SK-N-SH treated with all-trans-retinoic acid at 6 μM for 48 hours (cell line): ENCODE measurements at regions not wholly inside any gene's neighbourhood (a gene's known extent, or its start where the extent isn't known, plus 50 kb on each side); places are given as distances from the start of the nearest gene placed in this dataset.

Source experiments
- ATAC-seq: fragments of 200-7000 bp; cut with Tn5 transposase; 3 replicates; pipeline ENCODE4 v1.9.1; 2020; ENCODE audit warnings: mild to moderate bottlenecking, moderate library complexity
- ARNTL ChIP-seq: fragments of 450-650 bp; formaldehyde crosslinking; IDR thresholded peaks from 2 replicates; pipeline ENCODE4 v1.5.0; 2020; ENCODE audit warnings: low read depth, mild to moderate bottlenecking, moderate library complexity, borderline replicate concordance
- BACH2 ChIP-seq: fragments of 250-450 bp; sonication (Bioruptor Pico); IDR thresholded peaks from 2 replicates; pipeline ENCODE4 v1.9.0; 2021; ENCODE audit warnings: mild to moderate bottlenecking, borderline replicate concordance
- CREB5 ChIP-seq: fragments of 250-450 bp; sonication (Bioruptor Pico); IDR thresholded peaks from 2 replicates; pipeline ENCODE4 v1.5.1; 2020; ENCODE audit warnings: low read depth, mild to moderate bottlenecking, moderate library complexity
- CSDC2 ChIP-seq: fragments of 250-450 bp; sonication (Bioruptor Pico); IDR thresholded peaks from 2 replicates; pipeline ENCODE4 v1.5.0; 2020; ENCODE audit warnings: mild to moderate bottlenecking, moderate library complexity
- CSRNP3 ChIP-seq: fragments of 250-450 bp; sonication (Bioruptor Pico); IDR thresholded peaks from 2 replicates; pipeline ENCODE4 v1.5.1; 2021; ENCODE audit warnings: mild to moderate bottlenecking, moderate library complexity
- ESRRG ChIP-seq: fragments of 250-450 bp; sonication (Bioruptor Pico); IDR thresholded peaks from 2 replicates; pipeline ENCODE4 v1.6.1; 2021; ENCODE audit warnings: mild to moderate bottlenecking
- GLIS3 ChIP-seq: fragments of 250-450 bp; sonication (Bioruptor Pico); IDR thresholded peaks from 2 replicates; pipeline ENCODE4 v1.5.0; 2020; ENCODE audit warnings: mild to moderate bottlenecking, moderate library complexity
- ISL1 ChIP-seq: fragments of 250-450 bp; sonication (Bioruptor Pico); IDR thresholded peaks from 2 replicates; pipeline ENCODE4 v2.1.2; 2022; ENCODE audit warnings: mild to moderate bottlenecking, moderate library complexity
- OSR1 ChIP-seq: fragments of 250-450 bp; sonication (Bioruptor Pico); IDR thresholded peaks from 2 replicates; pipeline ENCODE4 v1.8.0; 2022; ENCODE audit warnings: moderate library complexity, mild to moderate bottlenecking, inconsistent platforms
- PATZ1 ChIP-seq: fragments of 250-450 bp; sonication (Bioruptor Pico); IDR thresholded peaks from 2 replicates; pipeline ENCODE4 v1.8.0; 2020; ENCODE audit warnings: mild to moderate bottlenecking, moderate library complexity, borderline replicate concordance
- POU6F1 ChIP-seq: fragments of 250-450 bp; sonication (Bioruptor Pico); IDR thresholded peaks from 2 replicates; pipeline ENCODE4 v1.8.0; 2021; ENCODE audit warnings: low read depth, mild to moderate bottlenecking, moderate library complexity, borderline replicate concordance
- PPARA ChIP-seq: fragments of 250-450 bp; sonication (Bioruptor Pico); IDR thresholded peaks from 2 replicates; pipeline ENCODE4 v1.5.0; 2020; ENCODE audit warnings: mild to moderate bottlenecking, borderline replicate concordance
- SNAI2 ChIP-seq: fragments of 250-450 bp; sonication (Bioruptor Pico); IDR thresholded peaks from 2 replicates; pipeline ENCODE4 v1.5.0; 2020; ENCODE audit warnings: mild to moderate bottlenecking, moderate library complexity
- TCF4 ChIP-seq: fragments of 250-450 bp; sonication (Bioruptor Pico); IDR thresholded peaks from 2 replicates; pipeline ENCODE4 v1.8.0; 2021; ENCODE audit warnings: mild to moderate bottlenecking, moderate library complexity, borderline replicate concordance
- TOX ChIP-seq: fragments of 250-450 bp; sonication (Bioruptor Pico); IDR thresholded peaks from 2 replicates; pipeline ENCODE4 v1.8.0; 2021; ENCODE audit warnings: mild to moderate bottlenecking, moderate library complexity, borderline replicate concordance
- TSHZ2 ChIP-seq: fragments of 250-450 bp; sonication (Bioruptor Pico); IDR thresholded peaks from 2 replicates; pipeline ENCODE4 v1.5.0; 2020; ENCODE audit warnings: mild to moderate bottlenecking, moderate library complexity
- ZFP3 ChIP-seq: fragments of 250-450 bp; sonication (Bioruptor Pico); IDR thresholded peaks from 2 replicates; pipeline ENCODE4 v1.5.0; 2020; ENCODE audit warnings: mild to moderate bottlenecking, moderate library complexity
- ZFP30 ChIP-seq: fragments of 450-650 bp; formaldehyde crosslinking; IDR thresholded peaks from 2 replicates; pipeline ENCODE4 v1.5.0; 2022; ENCODE audit warnings: mild to moderate bottlenecking, moderate library complexity
- ZNF565 ChIP-seq: fragments of 450-650 bp; formaldehyde crosslinking; conservative IDR thresholded peaks from 2 replicates; pipeline ENCODE4 v1.5.0; 2020; ENCODE audit warnings: low read depth, mild to moderate bottlenecking, moderate library complexity
- ZNF70 ChIP-seq: fragments of 450-650 bp; formaldehyde crosslinking; IDR thresholded peaks from 2 replicates; pipeline ENCODE4 v1.5.0; 2020; ENCODE audit warnings: mild to moderate bottlenecking, moderate library complexity
- ZNF8 ChIP-seq: fragments of 450-650 bp; formaldehyde crosslinking; IDR thresholded peaks from 2 replicates; pipeline ENCODE4 v1.5.0; 2020; ENCODE audit warnings: mild to moderate bottlenecking, moderate library complexity

- ATAC-seq = peak; percentile 89
- TF ChIP-seq TOX (CRISPR knock-in tag) (no peak), ISL1 (CRISPR knock-in tag) (peak; percentile 4; the same call in 1 of the 2 replicates)
These were observed 103.2 kb upstream of the BEND6 start for GRCh38 chr6:56851541-56852259.

- ATAC-seq = peak; percentile 58
- TF ChIP-seq ZFP3 (CRISPR knock-in tag) = no peak
- TF ChIP-seq BACH2 (CRISPR knock-in tag) = no peak
- no peak for TF ChIP-seq SNAI2 (CRISPR knock-in tag)
- no peak for TF ChIP-seq GLIS3 (CRISPR knock-in tag)
- no peak for TF ChIP-seq CSRNP3
- TF ChIP-seq PATZ1 (CRISPR knock-in tag) = no peak
- no peak for TF ChIP-seq TCF4 (CRISPR knock-in tag)
- no peak for TF ChIP-seq ZNF70 (CRISPR knock-in tag)
- no peak for TF ChIP-seq ARNTL
- TF ChIP-seq POU6F1 (CRISPR knock-in tag) = no peak
- TF ChIP-seq OSR1 = no peak
These were observed 103.8 kb upstream of the BEND6 start for GRCh38 chr6:56851074-56851473.

- TF ChIP-seq CREB5 (CRISPR knock-in tag) (no peak), ZNF8 (CRISPR knock-in tag) (no peak), TSHZ2 (CRISPR knock-in tag) (no peak), ESRRG (CRISPR knock-in tag) (no peak), BACH2 (CRISPR knock-in tag) (no peak), CSDC2 (CRISPR knock-in tag) (no peak), GLIS3 (CRISPR knock-in tag) (no peak), ISL1 (CRISPR knock-in tag) (no peak), PPARA (CRISPR knock-in tag) (no peak), ZNF565 (CRISPR knock-in tag) (no peak), ZFP30 (CRISPR knock-in tag) (no peak)
- peak; percentile 13 for ATAC-seq
These were observed 104.3 kb upstream of the BEND6 start for GRCh38 chr6:56850626-56851025.
